BLaER1 treated with 17β-estradiol and CSF1 and Interleukin-3, amounts not matched to agents 10 nM and 100 nM (cell line): ENCODE measurements at regions not wholly inside any gene's neighbourhood (a gene's known extent, or its start where the extent isn't known, plus 50 kb on each side); places are given as distances from the start of the nearest gene placed in this dataset.
A peak's percentile ranks its signal among the peaks of the same experiment; 100 is the strongest.

ENCODE experiments used
- H3K27ac ChIP-seq, 11 experiments: shearing (Covaris generic); formaldehyde crosslinking; 2 replicates each; pipeline ENCODE4 v1.8.1; 2022
- H3K27me3 ChIP-seq, 11 experiments: shearing (Covaris generic); formaldehyde crosslinking; 2 replicates each; pipeline ENCODE4 v1.8.1; 2022
- H3K36me3 ChIP-seq, 11 experiments: shearing (Covaris generic); formaldehyde crosslinking; 2 replicates each; pipeline ENCODE4 v1.8.1; 2022
- H3K4me1 ChIP-seq, 10 experiments: shearing (Covaris generic); formaldehyde crosslinking; 2 replicates each; pipeline ENCODE4 v1.8.1; 2022
- H3K4me2 ChIP-seq, 11 experiments: shearing (Covaris generic); formaldehyde crosslinking; 2 replicates each; pipeline ENCODE4 v1.8.1; 2022
- H3K4me3 ChIP-seq, 10 experiments: shearing (Covaris generic); formaldehyde crosslinking; 2 replicates each; pipeline ENCODE4 v1.8.1; 2022
- H3K9ac ChIP-seq, 11 experiments: shearing (Covaris generic); formaldehyde crosslinking; 2 replicates each; pipeline ENCODE4 v1.8.1; 2022
- H3K9me3 ChIP-seq, 11 experiments: shearing (Covaris generic); formaldehyde crosslinking; replicated peaks in 1 of 11; 2 replicates each; pipeline ENCODE4 v1.8.1; 2022
- H4K20me1 ChIP-seq, 11 experiments: shearing (Covaris generic); formaldehyde crosslinking; 2 replicates each; pipeline ENCODE4 v1.8.1; 2022
- Cebpa-rat ChIP-seq, 11 experiments: shearing (Covaris generic); IDR thresholded peaks; 2 replicates each; pipeline ENCODE4 v1.8.1; 2022

DNA sequence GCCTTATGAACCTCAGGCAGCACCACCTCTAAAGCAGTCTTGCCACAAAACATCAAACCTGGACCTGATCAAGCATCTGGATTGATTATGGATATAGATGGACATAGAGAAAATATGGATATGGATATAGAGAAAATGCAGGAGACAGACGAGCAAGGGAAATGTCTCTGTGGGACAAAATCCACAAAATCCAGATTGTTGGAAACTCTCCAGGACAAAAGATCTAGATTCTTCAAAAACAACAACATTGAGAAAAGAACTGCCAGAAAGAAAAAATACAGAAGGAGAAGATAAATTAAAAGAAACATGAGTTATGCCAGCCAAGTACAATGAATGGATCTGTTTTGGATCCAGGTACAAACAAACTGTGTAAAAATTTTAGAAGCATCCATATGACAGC is 1176.5 kb downstream of the UQCRFS1 start:
- Histone ChIP-seq H3K27ac (no peak overlapping the region), H3K9me3 (peaks cover 0 to 4% (median 0%) of the 10 kb centered on the region in 11 experiments; a peak in 4 of 22 replicates), H3K27me3 (no peaks in the 10 kb centered on the region), H4K20me1 (no peaks in the 10 kb centered on the region), H3K4me2 (no peak overlapping the region), H3K4me1 (no peaks in the 10 kb centered on the region), H3K9ac (no peak overlapping the region), H3K4me3 (no peak overlapping the region), H3K36me3 (no peaks in the 10 kb centered on the region)
- no peak for TF ChIP-seq Cebpa-rat (IDR thresholded peaks at IDR 0.05)

DNA sequence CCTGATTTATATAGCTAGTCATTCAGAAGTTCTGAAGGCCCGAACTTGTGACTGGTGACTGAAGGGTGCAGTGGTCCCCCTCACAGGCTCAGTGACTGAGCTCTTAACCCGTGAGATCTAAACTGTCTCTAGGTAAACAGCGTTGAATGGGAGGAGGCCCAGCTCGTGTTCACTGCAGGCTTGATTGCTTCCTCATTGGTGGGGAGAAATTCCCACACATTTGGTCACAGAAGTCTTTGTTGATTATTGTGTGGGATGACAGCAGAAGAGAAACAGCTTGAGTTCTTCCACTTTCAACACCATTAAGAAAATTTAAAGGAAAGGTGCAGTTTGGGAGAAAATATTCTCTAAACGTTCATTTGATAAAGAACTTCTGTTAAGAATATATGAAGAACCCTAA is 1178.0 kb downstream of the UQCRFS1 start:
- no peak for TF ChIP-seq Cebpa-rat (IDR thresholded peaks at IDR 0.05)
- no peaks in the 10 kb centered on the region for H3K4me1 ChIP-seq
- H3K27me3 ChIP-seq, result no peaks in the 10 kb centered on the region
- H3K36me3 ChIP-seq, result no peaks in the 10 kb centered on the region
- no peaks in the 10 kb centered on the region for H4K20me1 ChIP-seq
- H3K9ac ChIP-seq, result no peak overlapping the region
- no peak overlapping the region for H3K4me3 ChIP-seq
- H3K4me2 ChIP-seq, result no peak overlapping the region
- peaks cover 0 to 15% (median 8%) of the 10 kb centered on the region in 11 experiments; a peak in 11 of 22 replicates for H3K9me3 ChIP-seq
- H3K27ac ChIP-seq, result no peak overlapping the region

DNA sequence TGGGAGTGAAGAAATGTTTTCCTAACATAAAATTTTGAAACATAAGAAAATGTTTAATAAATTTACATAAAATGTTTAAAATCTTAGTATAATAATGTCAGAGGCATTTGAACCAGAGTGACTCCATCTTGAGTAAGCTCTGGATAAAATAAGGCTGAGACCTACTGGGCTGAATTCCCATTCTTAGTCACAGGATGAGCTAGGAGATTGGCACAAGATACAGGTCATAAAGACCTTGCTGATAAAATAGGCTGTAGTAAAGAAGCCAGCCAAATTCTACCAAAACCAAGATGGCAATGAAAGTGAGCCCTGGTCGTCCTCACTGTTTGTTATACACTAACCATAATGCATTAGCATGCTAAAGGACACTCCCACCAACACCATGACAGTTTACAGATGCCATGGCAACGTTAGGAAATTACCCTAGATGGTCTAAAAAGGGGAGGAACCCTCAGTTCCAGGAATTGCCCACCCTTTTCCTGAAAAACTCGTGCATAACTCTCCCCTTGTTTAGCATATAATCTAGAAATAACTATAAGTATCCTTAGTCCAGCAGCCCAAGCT is 1184.0 kb downstream of the UQCRFS1 start:
- no peaks in the 10 kb centered on the region for H4K20me1 ChIP-seq

DNA sequence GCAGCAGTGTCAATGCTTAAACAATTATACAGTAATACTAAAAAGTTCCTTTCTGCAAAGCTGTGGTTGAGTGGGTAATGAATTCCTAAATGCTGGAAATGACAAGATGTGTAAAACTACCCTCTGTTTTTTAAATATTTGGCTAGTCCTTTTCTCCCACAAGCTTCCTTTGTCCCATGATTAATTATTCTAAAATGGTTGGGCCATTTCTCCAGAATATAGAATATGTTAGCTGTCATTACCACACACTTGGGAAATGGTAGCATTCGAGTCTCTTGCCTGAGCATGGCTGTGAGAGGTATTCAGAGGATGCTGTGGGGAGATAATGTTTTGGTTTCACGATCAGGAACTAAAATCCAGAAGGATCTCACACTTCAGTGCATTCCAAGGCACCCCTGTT is 1185.8 kb downstream of the UQCRFS1 start:
- TF ChIP-seq Cebpa-rat (IDR thresholded peaks at IDR 0.05), result no peak
- Histone ChIP-seq H3K36me3 (no peaks in the 10 kb centered on the region), H3K4me1 (peaks cover 0 to 3% (median 1%) of the 10 kb centered on the region in 10 experiments; a peak in 10 of 20 replicates)

More for the DNA sequence above, 1184.0 kb downstream of the UQCRFS1 start:
- Histone ChIP-seq H3K36me3 (no peaks in the 10 kb centered on the region), H3K9me3 (peaks cover 0 to 15% (median 8%) of the 10 kb centered on the region in 11 experiments; a peak in 11 of 22 replicates), H3K27me3 (no peaks in the 10 kb centered on the region), H3K4me2 (no peak overlapping the region), H3K9ac (no peak overlapping the region), H3K27ac (no peak overlapping the region), H3K4me3 (no peak overlapping the region), H3K4me1 (no peaks in the 10 kb centered on the region)
- no peak for TF ChIP-seq Cebpa-rat (IDR thresholded peaks at IDR 0.05)

DNA sequence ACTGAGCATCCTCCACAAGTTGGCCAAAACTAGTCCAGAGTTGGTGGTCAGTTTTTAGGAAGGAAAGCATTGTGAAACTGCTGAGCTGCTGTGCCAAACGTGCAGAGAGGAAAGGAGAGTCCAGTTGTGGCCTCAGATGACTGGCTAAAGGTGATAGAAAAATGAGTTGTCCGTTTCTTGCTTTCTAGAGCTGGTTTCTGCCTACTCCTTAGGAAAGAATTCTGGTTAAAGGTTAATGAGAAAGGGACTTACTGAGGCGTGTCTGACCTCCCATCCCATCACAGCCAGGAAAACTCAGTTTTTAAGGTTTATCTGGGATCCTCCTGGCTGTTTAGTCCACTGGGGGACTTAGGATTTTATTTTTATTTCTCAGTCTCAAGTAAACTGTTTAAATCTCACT is 1186.3 kb downstream of the UQCRFS1 start:
- H3K9ac ChIP-seq, result no peak overlapping the region
- no peaks in the 10 kb centered on the region for H3K36me3 ChIP-seq
- no peak overlapping the region for H3K4me3 ChIP-seq
- no peaks in the 10 kb centered on the region for H4K20me1 ChIP-seq
- TF ChIP-seq Cebpa-rat (IDR thresholded peaks at IDR 0.05), result no peak
- H3K27ac ChIP-seq, result no peak overlapping the region
- no peak overlapping the region for H3K4me2 ChIP-seq
- H3K4me1 ChIP-seq, result peaks cover 0 to 8% (median 6%) of the 10 kb centered on the region in 10 experiments; a peak in 13 of 20 replicates
- H3K9me3 ChIP-seq, result peaks cover 0 to 12% (median 7%) of the 10 kb centered on the region in 11 experiments; a peak in 11 of 22 replicates
- no peaks in the 10 kb centered on the region for H3K27me3 ChIP-seq

More for the DNA sequence above, 1185.8 kb downstream of the UQCRFS1 start:
- Histone ChIP-seq H4K20me1 (no peaks in the 10 kb centered on the region), H3K27me3 (no peaks in the 10 kb centered on the region), H3K9me3 (peaks cover 0 to 15% (median 8%) of the 10 kb centered on the region in 11 experiments; a peak in 11 of 22 replicates), H3K4me2 (no peak overlapping the region), H3K9ac (no peak overlapping the region), H3K4me3 (no peak overlapping the region), H3K27ac (no peak overlapping the region)

DNA sequence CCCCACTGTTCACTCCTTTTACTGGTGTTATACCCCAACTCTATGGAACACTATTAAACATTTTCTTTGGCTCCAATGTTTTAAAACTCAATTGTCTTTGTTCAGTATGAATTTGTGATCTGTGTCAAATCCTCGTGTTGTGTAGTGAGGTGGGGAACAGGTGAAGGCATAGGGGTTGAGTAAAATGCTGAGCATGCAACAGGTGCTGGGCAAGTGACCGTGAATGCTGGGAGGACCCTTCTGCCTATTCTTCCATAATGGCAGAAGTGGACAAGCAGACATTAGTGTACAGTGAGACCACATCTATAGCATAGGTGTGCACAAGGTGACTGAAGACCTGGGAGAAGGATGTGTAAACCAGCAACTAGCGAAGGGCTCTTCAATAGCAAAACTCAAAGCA is 1188.0 kb downstream of the UQCRFS1 start:
- Histone ChIP-seq H4K20me1 (no peaks in the 10 kb centered on the region), H3K9me3 (no peaks in the 10 kb centered on the region), H3K9ac (no peak overlapping the region)

DNA sequence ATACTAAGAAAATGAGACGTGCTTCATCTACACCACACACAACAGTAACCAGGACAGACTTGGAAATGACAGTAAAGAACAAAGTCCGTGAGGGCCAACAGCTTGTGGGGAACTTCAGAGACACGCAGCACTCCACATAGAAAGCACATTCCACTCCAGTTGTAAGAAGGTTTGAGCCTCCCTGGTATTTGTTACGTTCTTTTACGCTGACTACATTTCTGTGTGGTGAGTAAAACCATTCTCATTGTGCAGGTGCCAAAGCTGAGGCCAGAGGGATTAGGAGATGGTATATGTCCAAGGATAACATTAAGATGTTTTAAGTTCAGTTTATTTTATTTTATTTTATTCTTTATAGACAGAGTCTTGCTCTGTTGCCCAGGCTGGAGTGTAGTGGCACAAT is 1189.9 kb downstream of the UQCRFS1 start:
- peaks cover 0 to 17% (median 15%) of the 10 kb centered on the region in 10 experiments; a peak in 15 of 20 replicates for H3K4me1 ChIP-seq
- no peaks in the 10 kb centered on the region for H3K27me3 ChIP-seq
- H3K9ac ChIP-seq, result no peak overlapping the region
- no peaks in the 10 kb centered on the region for H4K20me1 ChIP-seq
- no peak overlapping the region for H3K4me2 ChIP-seq
- no peaks in the 10 kb centered on the region for H3K36me3 ChIP-seq
- H3K27ac ChIP-seq, result no peak overlapping the region
- no peak for TF ChIP-seq Cebpa-rat (IDR thresholded peaks at IDR 0.05)
- no peak overlapping the region for H3K4me3 ChIP-seq
- no peaks in the 10 kb centered on the region for H3K9me3 ChIP-seq

More for the DNA sequence above, 1188.0 kb downstream of the UQCRFS1 start:
- Histone ChIP-seq H3K27me3 (no peaks in the 10 kb centered on the region), H3K27ac (no peak overlapping the region), H3K4me1 (peaks cover 0 to 17% (median 15%) of the 10 kb centered on the region in 10 experiments; a peak in 15 of 20 replicates), H3K4me3 (no peak overlapping the region), H3K4me2 (no peak overlapping the region), H3K36me3 (no peaks in the 10 kb centered on the region)
- TF ChIP-seq Cebpa-rat (IDR thresholded peaks at IDR 0.05), result no peak

DNA sequence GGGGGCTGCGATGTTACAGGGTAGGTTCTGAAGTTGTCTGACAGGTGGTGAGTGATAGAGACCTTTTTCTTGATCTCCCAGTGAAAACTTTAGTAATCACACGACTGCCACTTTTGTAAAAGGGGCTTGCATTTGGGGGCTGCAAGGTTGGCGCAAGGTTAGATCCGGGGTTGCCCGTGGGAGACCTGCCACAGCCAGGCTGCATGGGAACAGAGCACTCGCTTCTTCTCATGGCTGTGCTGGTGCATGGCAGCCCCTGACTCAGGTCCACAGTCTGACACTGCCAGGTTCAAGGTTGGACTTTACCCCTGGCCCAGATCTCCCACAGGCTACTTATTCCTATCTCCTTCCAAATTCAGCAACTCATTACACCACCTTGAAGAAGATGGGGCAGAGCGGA is 1190.4 kb downstream of the UQCRFS1 start:
- peaks cover 0 to 17% (median 15%) of the 10 kb centered on the region in 10 experiments; a peak in 15 of 20 replicates for H3K4me1 ChIP-seq
- no peak for TF ChIP-seq Cebpa-rat (IDR thresholded peaks at IDR 0.05)
- no peaks in the 10 kb centered on the region for H4K20me1 ChIP-seq
- H3K27ac ChIP-seq, result no peak overlapping the region
- no peak overlapping the region for H3K9ac ChIP-seq
- no peak overlapping the region for H3K4me3 ChIP-seq
- peak overlapping the region in 3 of 11 experiments; percentile 38 to 65 (median 64); a peak in 3 of 22 replicates for H3K4me2 ChIP-seq
- no peaks in the 10 kb centered on the region for H3K27me3 ChIP-seq
- H3K9me3 ChIP-seq, result no peaks in the 10 kb centered on the region
- H3K36me3 ChIP-seq, result no peaks in the 10 kb centered on the region

DNA sequence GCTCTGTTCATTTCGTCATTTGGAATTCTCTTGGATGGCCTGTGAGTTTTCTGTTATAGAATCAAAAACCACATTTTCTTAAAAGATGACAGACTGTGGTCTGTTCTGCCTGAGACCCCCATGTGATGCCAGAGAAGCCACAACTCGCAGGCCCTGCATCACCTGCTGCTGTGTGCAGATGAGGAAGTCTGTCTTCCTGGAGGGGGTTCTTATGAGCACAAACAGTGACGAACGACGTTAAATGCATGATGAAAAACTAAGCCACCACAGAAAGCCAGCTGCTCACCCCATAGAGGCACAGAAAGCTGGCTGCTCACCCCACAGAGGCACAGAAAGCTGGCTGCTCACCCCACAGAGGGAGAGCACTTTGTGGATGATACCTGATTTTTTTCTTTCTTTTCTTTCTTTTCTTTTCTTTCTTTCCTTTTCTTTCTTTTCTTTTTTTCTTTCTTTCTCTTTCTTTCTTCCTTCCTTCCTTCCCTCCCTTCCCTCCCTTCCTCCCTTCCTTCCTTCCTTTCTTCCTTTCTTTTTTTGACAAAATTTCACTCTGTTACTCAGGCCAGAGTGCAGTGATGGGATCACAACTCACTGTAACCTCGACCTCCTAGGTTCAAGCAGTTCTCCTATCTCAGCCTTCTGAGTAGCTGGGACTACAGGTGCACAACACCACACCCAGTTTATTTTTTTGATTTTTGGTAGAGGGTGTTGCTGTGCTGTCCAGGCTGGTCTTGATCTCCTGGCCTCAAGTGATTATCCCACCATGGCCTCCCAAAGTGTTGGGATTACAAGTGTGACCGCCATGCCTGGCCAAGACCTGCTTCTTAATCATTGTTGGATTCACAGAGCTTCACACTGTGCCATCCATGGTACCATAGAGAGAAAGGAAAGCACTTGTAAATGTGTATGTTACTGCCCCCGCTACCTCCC is 1191.4 kb downstream of the UQCRFS1 start:
- H4K20me1 ChIP-seq, result no peaks in the 10 kb centered on the region
- no peaks in the 10 kb centered on the region for H3K36me3 ChIP-seq
- H3K9me3 ChIP-seq, result no peaks in the 10 kb centered on the region
- H3K9ac ChIP-seq, result no peak overlapping the region
- no peak for TF ChIP-seq Cebpa-rat (IDR thresholded peaks at IDR 0.05)
- no peak overlapping the region; a peak in 1 of 22 replicates for H3K27ac ChIP-seq
- H3K4me1 ChIP-seq, result peaks cover 0 to 17% (median 15%) of the 10 kb centered on the region in 10 experiments; a peak in 15 of 20 replicates
- H3K4me2 ChIP-seq, result peak overlapping the region in 7 of 11 experiments; percentile 33 to 65 (median 62); a peak in 15 of 22 replicates
- H3K27me3 ChIP-seq, result no peaks in the 10 kb centered on the region
- H3K4me3 ChIP-seq, result no peak overlapping the region
